Skin epidermis (tissue), 12 donors: ENCODE measurements at regions not wholly inside any gene's neighbourhood (a gene's known extent, or its start where the extent isn't known, plus 50 kb on each side); places are given as distances from the start of the nearest gene placed in this dataset.
"Not testable (repeated sequence)": the region's sequence is repeated elsewhere in the genome, so short reads cannot be mapped to it uniquely, and the experiment has no call there.

Source experiments
- H3K27ac ChIP-seq, 21 experiments: fragments of 200-600 bp; sonication (generic) in 11 of 21; one replicate each; pipeline ENCODE4 v1.5.0; 2020; ENCODE audit warnings: mild to moderate bottlenecking in 3 of 21, inconsistent platforms in 2 of 21, moderate library complexity in 2 of 21
- H3K4me3 ChIP-seq, 7 experiments: fragments of 200-600 bp; sonication (generic) in 2 of 7; one replicate each; pipeline ENCODE4 v1.5.0; 2020; ENCODE audit warnings: inconsistent platforms in 2 of 7, mild to moderate bottlenecking in 2 of 7, moderate library complexity in 1 of 7

DNA sequence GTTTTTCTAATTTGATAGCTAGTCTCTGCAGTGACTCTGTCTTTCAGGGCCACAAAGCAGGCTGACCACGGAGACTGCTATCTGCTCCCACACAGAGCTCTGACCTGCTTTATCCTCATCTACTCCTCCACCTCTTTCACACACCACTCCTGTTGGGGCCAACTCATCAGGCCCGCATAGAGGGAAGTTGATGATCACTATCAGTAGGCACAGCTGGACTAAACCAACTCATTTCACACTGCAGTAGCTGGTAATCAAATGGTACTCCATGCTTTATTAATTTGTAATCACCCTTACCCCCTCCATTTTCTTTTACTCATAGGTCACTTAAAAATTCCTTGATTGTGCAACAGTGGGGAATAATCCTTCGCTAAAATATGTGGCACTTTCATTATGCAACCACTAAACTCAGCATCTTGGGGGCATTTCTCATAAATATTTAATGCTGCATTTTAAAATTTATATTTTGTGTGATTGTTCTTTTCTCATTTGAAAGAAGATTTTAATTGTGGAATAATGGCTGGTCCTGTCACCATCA, 249.8 kb upstream of the GCFC2 start:
- no peak overlapping the region for H3K27ac ChIP-seq

DNA sequence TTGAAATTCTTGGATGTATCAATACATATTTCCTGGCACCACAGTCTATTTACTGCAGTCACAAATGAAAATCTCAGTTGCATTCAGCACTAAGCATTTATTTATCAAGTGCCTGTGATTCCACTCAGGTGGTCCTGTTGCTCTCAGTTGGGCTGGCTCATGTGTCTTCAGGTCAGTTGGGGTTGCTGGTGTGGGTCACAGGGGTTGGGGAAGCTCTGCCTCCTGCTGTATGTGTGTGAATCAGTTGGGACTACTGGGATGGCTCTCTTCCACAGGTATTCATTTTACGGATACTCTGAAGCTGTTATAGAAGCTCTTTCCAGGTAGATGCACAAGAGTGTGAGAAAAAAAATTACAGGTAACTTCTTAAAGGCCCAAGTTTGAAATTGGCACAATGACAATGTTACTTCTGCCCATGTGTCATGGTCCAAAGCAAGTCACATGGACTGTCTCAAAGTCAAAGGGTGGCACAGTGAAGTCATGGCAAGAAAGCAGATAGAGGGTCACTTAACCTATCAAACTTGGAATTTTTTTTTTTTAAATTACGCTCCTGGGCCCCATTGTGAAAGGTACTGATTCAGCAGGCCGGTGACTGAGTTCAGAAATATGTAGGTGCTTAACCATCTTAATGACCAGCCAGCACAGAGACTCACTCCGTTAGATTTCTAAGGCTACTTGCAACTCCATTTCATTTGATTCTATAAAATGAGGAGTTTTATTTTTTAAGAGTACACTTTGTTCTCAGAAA, 249.2 kb upstream of the GCFC2 start:
- Histone ChIP-seq H3K4me3 (no peak overlapping the region), H3K27ac (no peak overlapping the region)

More for the DNA sequence above, 249.8 kb upstream of the GCFC2 start:
- H3K4me3 ChIP-seq, result no peak overlapping the region

DNA sequence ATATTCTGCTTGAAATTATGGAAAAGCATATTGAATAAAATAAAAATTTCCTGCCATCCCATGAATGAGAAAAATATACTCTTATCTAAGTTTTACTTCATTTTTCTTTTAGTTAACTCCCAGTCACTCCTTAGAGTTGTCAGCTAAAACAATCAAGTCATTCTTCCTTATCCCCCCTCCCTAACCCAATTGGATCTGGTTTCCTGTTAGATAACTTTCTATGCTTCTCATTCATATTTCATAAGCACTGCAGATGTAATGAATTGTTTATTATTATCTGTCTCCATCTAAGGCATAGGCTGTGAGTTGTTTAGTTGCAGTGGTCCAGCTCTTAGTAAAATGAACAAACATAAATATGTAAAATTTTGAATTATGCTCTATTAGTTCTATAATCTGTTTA, 244.0 kb upstream of the GCFC2 start:
- H3K27ac ChIP-seq, result no peak overlapping the region
- H3K4me3 ChIP-seq, result no peak overlapping the region

DNA sequence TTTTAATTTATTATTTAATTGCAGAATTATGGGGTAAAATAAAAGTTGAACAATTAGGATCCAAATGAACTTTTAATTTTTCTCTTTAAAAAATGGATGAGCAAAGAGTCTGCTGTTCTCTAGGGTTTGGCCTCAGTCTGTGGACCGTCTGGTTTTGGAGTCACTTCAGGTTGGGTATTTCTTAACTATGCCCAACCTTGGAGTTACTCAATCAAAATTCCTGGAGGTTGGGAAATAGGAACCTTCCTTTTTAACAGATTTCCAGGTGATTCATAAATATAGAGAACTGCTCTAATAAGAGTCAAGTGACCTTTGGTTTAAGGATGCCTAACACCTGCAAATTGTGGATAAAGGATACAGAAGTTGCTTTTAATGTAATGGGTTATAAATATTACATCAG, 241.5 kb upstream of the GCFC2 start:
- Histone ChIP-seq H3K27ac (no peak overlapping the region), H3K4me3 (no peak overlapping the region)

DNA sequence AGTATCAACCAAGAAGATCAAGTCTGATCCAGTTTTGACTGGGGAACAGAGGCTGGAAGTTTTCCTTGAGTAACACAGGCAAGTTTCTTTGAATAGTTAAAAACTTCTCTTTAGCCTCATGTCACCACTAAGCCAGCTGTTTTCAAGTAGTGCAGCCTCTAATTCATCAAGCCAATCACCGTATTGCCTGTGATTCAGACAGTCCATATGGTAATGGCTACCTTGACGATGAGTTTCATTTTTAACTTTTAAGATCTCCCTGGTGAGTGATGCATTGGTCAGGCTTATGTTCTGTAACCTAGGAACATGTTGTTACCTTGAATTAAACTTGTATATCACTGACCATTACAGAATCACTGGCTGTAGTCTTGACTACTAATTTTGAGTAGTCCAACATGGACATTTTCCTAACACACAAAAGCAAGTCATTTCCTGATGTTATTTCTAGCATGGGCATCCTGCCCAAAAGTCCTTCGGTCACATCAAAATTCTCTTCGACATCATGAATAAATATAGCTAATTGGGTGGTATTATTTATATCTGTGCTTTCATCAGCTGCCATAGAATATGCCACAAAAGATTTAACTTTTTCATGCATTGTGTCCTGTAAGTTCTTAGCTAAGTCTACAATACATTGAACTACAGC, 238.8 kb upstream of the GCFC2 start:
- Histone ChIP-seq H3K27ac (no peak overlapping the region), H3K4me3 (no peak overlapping the region)

DNA sequence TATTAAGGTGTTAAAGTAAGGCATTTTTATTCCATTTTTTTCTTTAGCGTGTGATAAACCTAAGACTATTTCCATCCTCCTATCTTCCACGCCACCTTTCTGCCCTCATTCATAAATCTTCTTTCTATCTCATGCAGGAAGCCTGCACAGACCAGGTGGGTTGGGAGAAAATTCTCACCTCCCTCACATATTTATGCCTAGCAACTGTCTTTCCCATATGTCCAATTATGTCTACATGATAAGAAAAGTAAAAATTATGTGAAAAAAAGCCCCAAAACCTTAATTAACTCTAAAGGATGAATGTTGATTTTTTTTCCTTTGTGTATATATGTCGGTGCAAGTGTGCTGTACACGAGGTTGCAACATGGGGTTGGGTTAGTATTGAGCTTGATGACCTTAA, 225.6 kb upstream of the GCFC2 start:
- Histone ChIP-seq H3K4me3 (no peak overlapping the region), H3K27ac (no peak overlapping the region)

DNA sequence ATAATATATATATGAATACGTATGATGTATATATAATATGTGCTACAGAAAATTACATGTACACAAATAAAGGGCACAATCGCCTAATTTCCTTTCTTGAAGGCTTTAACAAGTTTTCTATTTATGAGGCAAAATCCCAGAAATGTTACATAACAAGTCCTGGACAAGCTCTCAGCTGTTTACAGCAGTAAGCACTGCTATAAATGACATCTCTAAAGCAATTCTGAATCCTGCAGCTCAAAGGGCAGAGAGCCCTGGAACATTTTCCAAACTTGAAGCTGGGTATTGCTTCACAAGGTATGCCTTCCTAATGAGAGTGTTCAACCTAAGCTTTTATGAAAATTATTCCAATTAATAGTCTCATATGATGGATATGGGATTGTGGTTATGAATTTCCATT, 222.3 kb upstream of the GCFC2 start:
- Histone ChIP-seq H3K27ac (no peak overlapping the region), H3K4me3 (no peak overlapping the region)

DNA sequence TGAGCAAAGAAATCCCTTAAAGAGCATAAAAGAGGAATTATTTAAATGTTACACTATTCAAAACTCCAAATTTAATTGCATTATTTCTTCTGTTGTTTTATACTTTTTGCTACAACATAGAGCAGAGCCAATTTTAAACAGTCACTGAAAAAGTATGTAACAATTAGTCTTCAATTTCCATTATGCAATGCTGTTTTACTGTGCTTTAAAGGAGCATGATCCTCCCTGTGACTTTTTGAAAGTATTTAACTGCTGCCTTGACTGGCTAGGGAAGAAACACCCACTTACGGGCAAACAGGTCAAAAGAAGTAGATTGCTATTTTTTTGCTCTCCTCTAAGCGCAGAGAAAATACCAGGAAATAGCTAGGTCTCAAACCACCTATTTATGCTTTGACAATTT, 217.4 kb upstream of the GCFC2 start:
- H3K4me3 ChIP-seq, result no peak overlapping the region
- H3K27ac ChIP-seq, result no peak overlapping the region

DNA sequence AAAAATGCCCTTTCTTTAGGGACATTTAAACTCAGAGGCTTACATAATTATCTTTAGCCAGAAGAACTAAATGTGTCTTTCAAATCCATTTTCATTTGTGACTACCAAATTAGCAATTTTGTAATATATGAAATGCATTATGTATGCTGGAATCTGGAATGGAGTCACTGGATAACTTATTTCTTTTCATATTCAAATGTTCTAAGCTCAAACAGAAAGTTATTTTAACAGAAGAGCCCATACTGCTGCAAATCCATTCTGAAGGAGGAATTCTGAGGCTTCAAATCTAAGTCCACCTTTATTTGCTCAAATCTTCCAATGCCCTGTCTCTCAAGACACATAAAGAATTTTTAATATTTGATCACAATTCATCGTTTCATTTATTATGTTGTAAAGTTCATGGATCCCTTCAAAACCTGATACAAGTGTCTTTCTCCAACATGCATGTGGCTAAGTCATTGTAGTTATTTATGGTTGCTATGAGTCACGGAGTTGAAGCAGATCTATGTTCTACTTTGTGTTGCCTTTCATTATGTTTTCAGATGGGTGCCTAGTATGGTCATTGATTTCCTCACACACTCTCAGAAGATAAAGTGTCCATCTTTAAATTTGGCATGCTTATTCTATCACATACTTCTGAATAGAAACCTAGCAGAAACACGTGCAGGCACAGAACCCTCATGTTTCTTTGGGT, 214.8 kb upstream of the GCFC2 start:
- no peak overlapping the region for H3K27ac ChIP-seq
- H3K4me3 ChIP-seq, result no peak overlapping the region

DNA sequence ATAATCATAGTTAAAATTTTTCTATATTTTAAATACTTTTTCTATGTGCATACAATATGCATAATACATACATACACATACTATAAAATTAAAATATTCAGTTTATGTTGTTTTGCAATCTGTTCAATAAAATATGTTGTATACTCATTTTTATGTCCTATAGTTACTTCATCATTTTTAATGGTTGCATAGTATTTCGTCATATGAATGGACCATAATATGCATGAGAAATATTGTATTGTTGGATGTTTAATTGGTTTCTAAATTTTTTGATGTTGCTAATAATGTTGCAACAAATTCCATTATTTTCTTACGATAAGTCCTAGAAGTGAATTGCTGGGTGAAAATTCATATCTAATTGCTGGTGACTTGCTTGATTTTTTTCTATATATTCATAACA, 211.5 kb upstream of the GCFC2 start:
- Histone ChIP-seq H3K4me3 (no peak overlapping the region), H3K27ac (no peak overlapping the region)

DNA sequence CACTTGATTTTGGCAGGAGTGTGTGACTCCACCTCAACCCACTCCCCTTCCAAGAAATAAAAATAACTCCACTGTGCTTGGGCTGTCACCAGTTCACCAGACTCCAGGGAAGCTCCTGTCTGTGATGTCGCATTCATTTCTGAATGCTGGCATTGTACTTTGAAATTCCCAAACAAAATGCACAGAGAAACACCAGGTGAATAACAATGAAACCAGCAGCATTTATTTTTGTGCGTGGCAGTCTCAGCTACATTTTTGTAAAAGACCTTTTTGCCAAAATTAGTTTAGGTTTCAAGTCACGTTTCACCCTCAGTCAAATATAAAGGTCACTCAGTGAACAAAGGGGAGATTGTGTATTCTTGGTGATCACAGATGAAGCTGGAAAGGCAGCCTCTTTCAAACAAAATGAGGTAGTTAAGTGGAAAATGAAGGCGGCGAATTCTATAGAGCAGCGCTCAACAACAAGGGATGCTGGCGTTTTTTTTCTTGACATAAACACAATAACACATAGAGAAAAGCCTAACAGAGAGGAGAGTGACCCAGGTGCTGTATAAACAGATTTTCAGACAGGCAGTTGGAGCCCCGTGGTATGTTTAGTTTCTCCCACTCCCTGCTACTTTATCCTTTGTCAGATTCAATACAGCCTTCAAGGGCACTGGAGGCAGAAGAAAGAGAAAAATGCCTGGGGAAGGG, 210.3 kb upstream of the GCFC2 start:
- no peak overlapping the region for H3K27ac ChIP-seq
- H3K4me3 ChIP-seq, result no peak overlapping the region

DNA sequence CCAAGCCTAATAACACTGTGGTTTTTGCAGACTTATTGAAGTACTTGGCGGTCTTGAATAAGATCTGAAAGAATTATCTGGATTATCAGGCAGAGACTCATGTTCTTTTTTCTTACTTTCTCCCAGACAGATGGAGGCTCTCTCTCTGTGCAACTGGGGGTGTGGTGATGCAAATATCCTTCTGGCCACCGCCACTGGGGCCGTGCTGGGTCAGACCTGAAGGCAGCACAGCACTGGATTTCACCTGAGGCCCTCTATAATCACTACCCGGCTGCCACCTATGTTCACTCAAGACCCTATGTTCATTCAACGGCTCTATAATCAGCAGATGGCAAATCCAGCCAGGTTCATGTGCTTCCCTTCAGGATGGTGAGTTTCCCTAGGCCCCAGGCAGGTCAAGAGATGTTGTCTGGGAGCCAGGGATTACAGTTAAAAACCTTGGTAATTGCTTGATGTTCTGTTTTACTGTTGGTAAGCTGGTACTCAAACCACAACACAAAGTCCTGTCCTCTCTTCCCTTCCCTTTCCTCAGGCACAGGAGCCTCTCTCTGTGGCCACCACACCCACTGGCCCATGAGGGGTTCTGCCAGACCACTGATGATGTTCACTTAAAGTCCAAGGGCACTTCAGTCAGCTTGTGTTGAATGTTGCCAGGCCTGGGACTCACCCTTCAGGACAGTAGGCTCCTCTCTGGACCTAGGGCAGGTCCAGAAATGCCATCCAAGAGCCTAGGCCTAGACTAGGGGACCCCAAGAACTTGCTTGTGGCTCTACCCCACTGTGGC, 205.3 kb upstream of the GCFC2 start:
- H3K4me3 ChIP-seq, result no peak overlapping the region
- no peak overlapping the region for H3K27ac ChIP-seq

DNA sequence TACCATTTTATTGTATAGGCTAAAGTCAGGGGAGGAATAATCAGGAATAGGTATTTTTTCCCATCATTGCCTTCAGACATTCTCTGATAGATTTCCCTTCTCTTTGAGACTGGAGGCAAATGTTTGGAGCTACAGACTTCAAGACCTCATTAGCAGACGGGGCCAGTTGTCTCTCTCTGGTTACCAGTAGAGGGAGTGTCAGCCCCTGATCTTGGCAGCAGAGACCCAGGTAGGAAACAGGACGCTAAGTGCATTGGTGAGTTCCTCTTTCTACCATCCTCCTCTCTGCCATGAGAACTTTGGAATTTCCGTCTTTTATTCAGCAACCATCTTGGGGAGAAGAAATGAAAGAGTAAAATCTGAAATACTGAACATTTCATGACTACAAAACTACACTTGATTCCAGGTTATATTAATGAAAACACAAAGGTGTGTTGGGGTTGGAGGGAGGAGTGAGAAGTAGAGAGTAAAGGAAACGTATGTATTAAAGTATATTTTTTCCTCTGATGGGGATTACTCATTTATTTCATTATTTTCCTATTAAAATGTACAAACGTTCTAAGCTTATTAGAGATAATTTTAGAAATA, 186.2 kb upstream of the GCFC2 start:
- Histone ChIP-seq H3K4me3 (no peak overlapping the region), H3K27ac (no peak overlapping the region)

DNA sequence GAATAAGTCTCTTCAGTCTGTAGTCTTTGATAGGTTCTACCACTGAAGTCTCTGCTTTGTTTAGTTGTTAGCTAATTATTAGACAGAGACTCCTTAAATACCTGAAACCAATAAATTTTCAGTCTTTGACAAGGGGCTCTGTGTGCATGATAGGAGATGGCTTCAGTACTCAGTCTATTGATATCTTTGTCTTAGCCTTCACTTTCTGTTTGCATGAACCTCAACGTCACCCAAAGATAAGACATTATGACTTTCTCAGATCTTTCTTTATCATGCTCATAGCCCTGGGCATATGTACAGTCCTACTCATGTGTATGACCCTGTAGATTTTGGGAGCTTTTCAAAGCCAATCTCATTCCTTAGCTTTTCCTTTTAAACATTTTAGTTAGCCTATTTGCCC, 183.5 kb upstream of the GCFC2 start:
- no peak overlapping the region for H3K27ac ChIP-seq
- H3K4me3 ChIP-seq, result no peak overlapping the region

DNA sequence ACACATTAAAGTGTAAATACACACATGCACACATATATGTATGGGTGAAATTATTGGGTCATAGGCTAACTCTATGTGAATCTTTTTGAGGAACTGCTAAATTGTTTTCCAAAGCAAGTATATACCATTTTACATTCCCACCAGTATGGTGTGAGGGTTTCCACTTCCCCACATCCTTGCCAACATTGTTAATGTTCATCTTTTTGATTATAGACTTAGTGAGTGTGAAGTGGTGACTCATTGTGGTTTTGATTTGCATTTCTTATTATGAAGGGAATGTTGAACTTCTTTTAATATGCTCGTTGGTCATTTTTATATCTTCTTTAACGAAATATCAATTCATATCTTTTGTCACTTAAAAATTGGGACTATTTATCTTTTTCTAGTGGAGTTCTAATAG, 181.8 kb upstream of the GCFC2 start:
- Histone ChIP-seq H3K27ac (no peak overlapping the region), H3K4me3 (no peak overlapping the region)

DNA sequence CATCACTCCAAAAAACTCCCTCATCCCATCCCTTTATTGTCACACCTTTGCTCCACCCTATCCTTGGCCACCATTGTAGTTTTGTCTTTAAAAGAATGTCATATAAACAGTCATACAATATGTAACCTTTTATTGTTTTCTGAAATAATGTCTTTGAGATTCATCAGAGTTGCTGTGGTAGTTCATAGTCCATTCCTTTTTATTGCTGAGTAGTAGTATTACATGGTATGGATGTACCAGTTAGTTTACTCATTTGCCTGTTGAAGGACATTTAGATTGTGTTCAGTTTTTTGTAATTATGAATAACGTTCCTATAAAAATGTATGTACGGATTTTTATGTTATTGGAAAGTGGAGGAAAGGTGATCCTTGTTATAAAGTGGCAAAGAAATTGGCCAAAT, 171.8 kb upstream of the GCFC2 start:
- no peak overlapping the region for H3K4me3 ChIP-seq
- no peak overlapping the region for H3K27ac ChIP-seq

DNA sequence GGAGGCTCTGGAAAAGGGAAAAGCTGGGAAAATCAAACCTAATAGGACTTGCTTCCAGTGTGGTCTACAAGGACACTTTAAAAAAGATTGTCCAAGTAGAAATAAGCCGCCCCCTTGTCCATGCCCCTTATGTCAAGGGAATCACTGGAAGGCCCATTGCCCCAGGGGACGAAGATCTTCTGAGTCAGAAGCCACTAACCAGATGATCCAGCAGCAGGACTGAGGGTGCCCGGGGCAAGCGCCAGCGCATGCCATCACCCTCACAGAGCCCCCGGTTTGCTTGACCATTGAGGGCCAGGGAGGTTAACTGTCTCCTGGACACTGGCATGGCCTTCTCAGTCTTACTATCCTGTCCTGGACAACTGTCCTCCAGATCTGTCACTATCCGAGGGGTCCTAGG, 164.9 kb upstream of the GCFC2 start:
- H3K4me3 ChIP-seq, H3K27ac ChIP-seq: not testable (repeated sequence)

DNA sequence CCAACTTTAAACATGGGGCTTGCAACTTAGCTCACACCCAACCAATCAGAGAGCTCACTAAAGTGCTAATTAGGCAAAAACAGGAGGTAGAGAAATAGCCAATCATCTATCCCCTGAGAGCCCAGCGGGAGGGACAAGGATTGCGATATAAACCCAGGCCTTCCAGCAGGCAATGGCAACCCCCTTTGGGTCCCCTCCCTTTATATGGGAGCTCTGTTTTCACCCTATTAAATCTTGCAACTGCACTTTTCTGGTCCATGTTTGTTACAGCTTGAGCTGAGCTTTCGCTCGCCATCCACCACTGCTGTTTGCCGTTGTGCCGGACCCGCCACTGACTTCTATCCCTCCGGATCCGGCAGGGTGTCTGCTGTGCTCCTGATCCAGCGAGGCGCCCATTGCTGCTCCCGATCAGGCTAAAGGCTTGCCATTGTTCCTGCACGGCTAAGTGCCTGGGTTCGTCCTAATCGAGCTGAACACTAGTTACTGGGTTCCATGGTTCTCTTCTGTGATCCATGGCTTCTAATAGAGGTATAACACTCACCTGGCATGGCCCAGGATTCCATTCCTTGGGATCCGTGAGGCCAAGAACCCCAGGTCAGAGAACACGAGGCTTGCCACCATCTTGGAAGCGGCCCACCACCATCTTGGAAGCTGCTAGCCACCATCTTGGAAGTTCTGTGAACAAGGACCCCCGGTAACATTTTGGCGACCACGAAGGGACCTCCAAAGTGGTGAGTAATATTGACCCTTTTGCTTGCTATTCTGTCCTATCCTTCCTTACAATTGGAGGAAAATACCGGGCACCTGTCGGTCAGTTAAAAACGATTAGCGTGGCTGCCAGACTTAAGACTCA, 161.3 kb upstream of the GCFC2 start:
- H3K4me3 ChIP-seq, H3K27ac ChIP-seq: not testable (repeated sequence)
